IMR-90 (cell line): ENCODE measurements at regions not wholly inside any gene's neighbourhood (a gene's known extent, or its start where the extent isn't known, plus 50 kb on each side); places are given as distances from the start of the nearest gene placed in this dataset.

Source experiments
- ATAC-seq: fragments of 200-7000 bp; cut with Tn5 transposase; 2 replicates; pipeline ENCODE4 v1.9.1; 2020; ENCODE audit warnings: low read depth, mild to moderate bottlenecking, moderate library complexity
- BruUV-seq: library from RNA; stranded (reverse); fragments of 400-500 nt; replicated peaks from 2 replicates; lab custom pipeline; 2021; lab: Mats Ljungman, UMichigan
- CTCF ChIA-PET: fragments of 300-600 bp; formaldehyde crosslinking; extraction: SDS; loops from one replicate; lab custom pipeline; 2021; ENCODE audit warnings: antibody characterized with exemption; lab: Yijun Ruan, JAX
- POLR2A ChIA-PET: fragments of 300-600 bp; sonication (Branson Sonifier 250); formaldehyde crosslinking; loops from one replicate; lab custom pipeline; 2022; ENCODE audit warnings: antibody characterized with exemption; ENCODE audit not compliant: unreplicated experiment; lab: Charles Lee
- DNase-seq: peaks from one replicate; pipeline ENCODE4 v3.0.0; 2013
- H2AFZ ChIP-seq: replicated peaks from 2 replicates; pipeline ENCODE3; 2013; ENCODE audit warnings: low read length, mild to moderate bottlenecking; ENCODE audit not compliant: poor library complexity
- H2AK5ac ChIP-seq: 2 replicates; pipeline ENCODE4 v1.6.1; 2013; ENCODE audit warnings: low read depth, low read length, inconsistent platforms
- H2AK9ac ChIP-seq: replicated peaks from 2 replicates; pipeline ENCODE3; 2013; ENCODE audit warnings: mild to moderate bottlenecking, low read depth, low read length, moderate library complexity; ENCODE audit not compliant: poor library complexity
- H2BK120ac ChIP-seq: 2 replicates; pipeline ENCODE4 v1.6.1; 2013; ENCODE audit warnings: low read depth, low read length, inconsistent platforms
- H2BK15ac ChIP-seq: 3 replicates; pipeline ENCODE4 v1.6.1; 2013; ENCODE audit warnings: low read depth, low read length, inconsistent platforms
- H2BK20ac ChIP-seq: 2 replicates; pipeline ENCODE4 v1.6.1; 2013; ENCODE audit warnings: low read depth, mild to moderate bottlenecking, inconsistent platforms, low read length, moderate library complexity
- H2BK5ac ChIP-seq: 2 replicates; pipeline ENCODE4 v1.6.1; 2013; ENCODE audit warnings: mild to moderate bottlenecking, low read depth, low read length, inconsistent platforms; ENCODE audit not compliant: poor library complexity, severe bottlenecking
- H3K14ac ChIP-seq: replicated peaks from 2 replicates; pipeline ENCODE4 v1.6.1; 2013; ENCODE audit warnings: low read depth, low read length, inconsistent platforms
- H3K18ac ChIP-seq: 2 replicates; pipeline ENCODE4 v1.6.1; 2013; ENCODE audit warnings: low read depth, low read length, control low read depth
- H3K23ac ChIP-seq: 2 replicates; pipeline ENCODE4 v1.6.1; 2013; ENCODE audit warnings: low read depth, low read length, inconsistent platforms
- H3K27ac ChIP-seq: 2 replicates; pipeline ENCODE4 v1.5.1; 2013; ENCODE audit warnings: mild to moderate bottlenecking, control low read depth, low read length; ENCODE audit not compliant: insufficient read depth
- H3K27me3 ChIP-seq: 2 replicates; pipeline ENCODE4 v1.6.1; 2013; ENCODE audit warnings: low read length; ENCODE audit not compliant: control insufficient read depth, insufficient read depth
- H3K36me3 ChIP-seq: 2 replicates; pipeline ENCODE4 v1.6.1; 2013; ENCODE audit warnings: low read length, mixed read lengths; ENCODE audit not compliant: control insufficient read depth, insufficient read depth
- H3K4ac ChIP-seq: 2 replicates; pipeline ENCODE4 v1.6.1; 2013; ENCODE audit warnings: low read depth, low read length, inconsistent platforms
- H3K4me1 ChIP-seq: 2 replicates; pipeline ENCODE4 v1.6.1; 2013; ENCODE audit warnings: low read length, mixed read lengths; ENCODE audit not compliant: control insufficient read depth, insufficient read depth
- H3K4me2 ChIP-seq: 2 replicates; pipeline ENCODE4 v1.6.1; 2013; ENCODE audit warnings: low read depth, mild to moderate bottlenecking, control low read depth, low read length, moderate library complexity
- H3K4me3 ChIP-seq: 2 replicates; pipeline ENCODE4 v1.5.1; 2013; ENCODE audit warnings: low read depth, mild to moderate bottlenecking, control low read depth, low read length, moderate library complexity; ENCODE audit not compliant: insufficient read depth
- H3K56ac ChIP-seq: 2 replicates; pipeline ENCODE4 v1.6.1; 2013; ENCODE audit warnings: low read length, inconsistent platforms; ENCODE audit not compliant: insufficient read depth; ENCODE audit errors: extremely low read depth
- H3K79me1 ChIP-seq, 2 experiments: 2 replicates each; pipeline ENCODE4 v1.6.1; 2013; ENCODE audit warnings: low read length in 2 of 2, inconsistent platforms in 1 of 2, low read depth in 1 of 2
- H3K9ac ChIP-seq: 2 replicates; pipeline ENCODE4 v1.6.1; 2013; ENCODE audit warnings: low read depth, low read length, control low read depth
- H3K9me1 ChIP-seq: 2 replicates; pipeline ENCODE4 v1.6.1; 2013; ENCODE audit warnings: low read length, inconsistent platforms; ENCODE audit not compliant: insufficient read depth
- H3K9me3 ChIP-seq: 2 replicates; pipeline ENCODE4 v1.6.1; 2013; ENCODE audit warnings: low read length; ENCODE audit not compliant: control insufficient read depth, insufficient read depth
- H4K20me1 ChIP-seq: 2 replicates; pipeline ENCODE4 v1.6.1; 2013; ENCODE audit warnings: low read length, inconsistent platforms; ENCODE audit not compliant: insufficient read depth
- H4K5ac ChIP-seq: 2 replicates; pipeline ENCODE4 v1.6.1; 2013; ENCODE audit warnings: mild to moderate bottlenecking, low read depth, low read length, control low read depth
- H4K8ac ChIP-seq, 2 experiments: 2 replicates each; pipeline ENCODE4 v1.6.1; 2013; ENCODE audit warnings: low read depth in 2 of 2, low read length in 2 of 2, control low read depth in 1 of 2, inconsistent platforms in 1 of 2
- H4K91ac ChIP-seq: 2 replicates; pipeline ENCODE4 v1.6.1; 2013; ENCODE audit warnings: low read depth, low read length, inconsistent platforms; ENCODE audit not compliant: insufficient read depth
- BHLHE40 ChIP-seq: fragments of 150-350 bp; IDR thresholded peaks from 2 replicates; pipeline ENCODE4 v1.6.1; 2016; ENCODE audit warnings: mild to moderate bottlenecking, low read depth, low read length
- CEBPB ChIP-seq: IDR thresholded peaks from 2 replicates; pipeline ENCODE4 v1.6.1; 2012; ENCODE audit warnings: low read depth, low read length, improper control_type of control experiment
- CHD1 ChIP-seq: IDR thresholded peaks from 2 replicates; pipeline ENCODE4 v1.6.1; 2012; ENCODE audit warnings: low read depth, low read length, improper control_type of control experiment
- CTCF ChIP-seq: conservative IDR thresholded peaks from 2 replicates; pipeline ENCODE4 v1.5.1; 2012; ENCODE audit warnings: mild to moderate bottlenecking, low read depth, low read length, improper control_type of control experiment
- FOS ChIP-seq: fragments of 150-350 bp; IDR thresholded peaks from 2 replicates; pipeline ENCODE4 v1.6.1; 2016; ENCODE audit warnings: low read depth, low read length
- MAFK ChIP-seq: IDR thresholded peaks from 2 replicates; pipeline ENCODE4 v1.6.1; 2012; ENCODE audit warnings: low read depth, low read length, improper control_type of control experiment
- MAZ ChIP-seq: IDR thresholded peaks from 2 replicates; pipeline ENCODE4 v1.6.1; 2012; ENCODE audit warnings: low read depth, mild to moderate bottlenecking, low read length, improper control_type of control experiment, moderate library complexity, borderline replicate concordance
- MXI1 ChIP-seq: IDR thresholded peaks from 2 replicates; pipeline ENCODE4 v1.6.1; 2012; ENCODE audit warnings: low read depth, mild to moderate bottlenecking, low read length, moderate library complexity, borderline replicate concordance
- NFE2L2 ChIP-seq: fragments of 150-350 bp; IDR thresholded peaks from 2 replicates; pipeline ENCODE4 v1.6.1; 2016; ENCODE audit warnings: low read depth, mild to moderate bottlenecking, low read length
- POLR2A ChIP-seq: IDR thresholded peaks from 2 replicates; pipeline ENCODE4 v1.6.1; 2012; ENCODE audit warnings: mild to moderate bottlenecking, low read depth, low read length
- RAD21 ChIP-seq: IDR thresholded peaks from 2 replicates; pipeline ENCODE4 v1.6.1; 2012; ENCODE audit warnings: low read length, improper control_type of control experiment
- RCOR1 ChIP-seq: IDR thresholded peaks from 2 replicates; pipeline ENCODE4 v1.6.1; 2012; ENCODE audit warnings: mild to moderate bottlenecking, low read length, improper control_type of control experiment; ENCODE audit not compliant: insufficient replicate concordance
- RFX5 ChIP-seq: IDR thresholded peaks from 2 replicates; pipeline ENCODE4 v1.8.0; 2012; ENCODE audit warnings: low read depth, mild to moderate bottlenecking, low read length, moderate library complexity
- SMC3 ChIP-seq: fragments of 150-350 bp; IDR thresholded peaks from 2 replicates; pipeline ENCODE4 v1.6.1; 2016; ENCODE audit warnings: low read depth, mild to moderate bottlenecking, antibody characterized with exemption, low read length, moderate library complexity
- WGBS, 2 experiments: methylation state at CpG; one replicate each; pipeline versions ENCODE4 v1.1.5 to v1.1.7; 2013; ENCODE audit warnings: missing lambda C conversion rate in 2 of 2; ENCODE audit not compliant: insufficient read length in 1 of 2; ENCODE audit errors: extremely low coverage in 2 of 2; 5-methylcytosine and 5-hydroxymethylcytosine counted together
- dilution Hi-C: fragments of 300-500 bp; cut with HindIII; formaldehyde crosslinking; loops from one replicate; pipeline ENCODE4 v1.14.3; 2018; ENCODE audit warnings: low sequenced_read_pairs; ENCODE audit not compliant: unreplicated experiment
- in situ Hi-C: fragments of 300-500 bp; cut with MboI; formaldehyde crosslinking; loops from 3 replicates; pipeline ENCODE4 v1.14.3; 2019; ENCODE audit warnings: low sequenced_read_pairs, inconsistent platforms, mixed read lengths
- intact Hi-C: fragments of 100-400 bp; cut with micrococcal nuclease; formaldehyde crosslinking; loops from 2 replicates; pipeline ENCODE4 v1.10.0; 2022
- TF ChIP-seq, protein P1 (sequence below): fragments of 150-350 bp; IDR thresholded peaks from 2 replicates; pipeline ENCODE4 v1.6.1; 2016; ENCODE audit warnings: low read depth, mild to moderate bottlenecking, low read length, moderate library complexity, borderline replicate concordance
- TF ChIP-seq, protein P2 (sequence below): fragments of 150-350 bp; IDR thresholded peaks from 2 replicates; pipeline ENCODE4 v1.6.1; 2017; ENCODE audit warnings: mild to moderate bottlenecking, antibody characterized with exemption, low read length, low read depth

- Histone ChIP-seq H4K91ac (no peak overlapping the region), H4K20me1 (no peaks in the 10 kb centered on the region), H3K4me3 (no peak overlapping the region), H3K4ac (no peak overlapping the region), H3K36me3 (no peaks in the 10 kb centered on the region), H4K8ac (no peak overlapping the region), H3K27me3 (no peaks in the 10 kb centered on the region), H3K4me2 (no peak overlapping the region), H2AFZ (no peak overlapping the region), H3K27ac (no peak overlapping the region), H2BK20ac (no peak overlapping the region), H3K23ac (no peak overlapping the region), H2AK5ac (no peak overlapping the region), H3K9me3 (no peaks in the 10 kb centered on the region), H3K18ac (no peak overlapping the region), H2BK5ac (no peak overlapping the region), H2BK120ac (no peak overlapping the region), H3K4me1 (no peaks in the 10 kb centered on the region), H4K5ac (no peak overlapping the region), H3K56ac (no peak overlapping the region), H3K9ac (no peak overlapping the region), H3K14ac (no peak overlapping the region), H2AK9ac (no peak overlapping the region), H3K79me1 (no peaks in the 10 kb centered on the region), H3K9me1 (no peaks in the 10 kb centered on the region), H2BK15ac (no peak overlapping the region)
- in situ Hi-C loops = no loop called here
- BruUV-seq = no TSS peak
- TF ChIP-seq MAFK = no peak
- no peak for TF ChIP-seq RFX5
- TF ChIP-seq CEBPB = no peak
- no peak for TF ChIP-seq RCOR1
- TF ChIP-seq, protein P1, sequence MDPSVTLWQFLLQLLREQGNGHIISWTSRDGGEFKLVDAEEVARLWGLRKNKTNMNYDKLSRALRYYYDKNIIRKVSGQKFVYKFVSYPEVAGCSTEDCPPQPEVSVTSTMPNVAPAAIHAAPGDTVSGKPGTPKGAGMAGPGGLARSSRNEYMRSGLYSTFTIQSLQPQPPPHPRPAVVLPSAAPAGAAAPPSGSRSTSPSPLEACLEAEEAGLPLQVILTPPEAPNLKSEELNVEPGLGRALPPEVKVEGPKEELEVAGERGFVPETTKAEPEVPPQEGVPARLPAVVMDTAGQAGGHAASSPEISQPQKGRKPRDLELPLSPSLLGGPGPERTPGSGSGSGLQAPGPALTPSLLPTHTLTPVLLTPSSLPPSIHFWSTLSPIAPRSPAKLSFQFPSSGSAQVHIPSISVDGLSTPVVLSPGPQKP = no peak
- no peak for TF ChIP-seq BHLHE40
- TF ChIP-seq, protein P2, sequence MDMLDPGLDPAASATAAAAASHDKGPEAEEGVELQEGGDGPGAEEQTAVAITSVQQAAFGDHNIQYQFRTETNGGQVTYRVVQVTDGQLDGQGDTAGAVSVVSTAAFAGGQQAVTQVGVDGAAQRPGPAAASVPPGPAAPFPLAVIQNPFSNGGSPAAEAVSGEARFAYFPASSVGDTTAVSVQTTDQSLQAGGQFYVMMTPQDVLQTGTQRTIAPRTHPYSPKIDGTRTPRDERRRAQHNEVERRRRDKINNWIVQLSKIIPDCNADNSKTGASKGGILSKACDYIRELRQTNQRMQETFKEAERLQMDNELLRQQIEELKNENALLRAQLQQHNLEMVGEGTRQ = no peak
- TF ChIP-seq MXI1 = no peak
- no peak for TF ChIP-seq FOS
- TF ChIP-seq RAD21 = no peak
- no peak for TF ChIP-seq CTCF
- no peak for TF ChIP-seq NFE2L2
- no peak for TF ChIP-seq SMC3
- no peak for TF ChIP-seq POLR2A
- no peak for TF ChIP-seq CHD1
- no peak for TF ChIP-seq MAZ
- DNase-seq (no peak), ATAC-seq (no peak)
- WGBS, 2 experiments = no CpG with 5 or more reads among the region's 2 CpGs
- intact Hi-C loops = no loop called here
- dilution Hi-C loops = no loop called here
- CTCF ChIA-PET = no interaction called here
- POLR2A ChIA-PET = no interaction called here
These were observed 823.0 kb upstream of the ATXN7L3B start for GRCh38 chr12:73714655-73715054.
